ENCODE measurements at regions not wholly inside any gene's neighbourhood (a gene's known extent, or its start where the extent isn't known, plus 50 kb on each side); places are given as distances from the start of the nearest gene placed in this dataset.
"Not testable (repeated sequence)": the region's sequence is repeated elsewhere in the genome, so short reads cannot be mapped to it uniquely, and the experiment has no call there.

DNA sequence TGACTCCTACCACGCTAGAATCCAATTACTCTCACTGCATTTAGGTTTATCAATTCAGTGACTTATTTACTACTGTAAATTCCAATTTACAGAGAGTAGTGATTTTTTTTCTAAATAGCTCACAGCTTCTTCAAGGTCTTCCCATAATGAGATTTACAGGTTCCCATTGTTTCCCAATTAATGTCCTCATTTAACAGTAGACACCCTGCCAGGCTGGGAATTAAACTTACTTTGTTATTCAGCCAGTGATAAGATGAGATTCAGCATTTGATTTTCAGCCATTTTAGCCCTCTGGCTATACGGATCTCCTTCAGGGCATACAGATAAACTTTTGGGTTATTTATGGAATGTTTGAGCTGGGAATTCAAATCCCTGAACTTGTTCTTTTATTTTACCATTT is 582.9 kb upstream of the EYS start:
- POLR2A ChIA-PET, result no interaction called here
- WGBS (ENCODE audit: insufficient coverage), result 83% methylated on average over 1 of the region's 2 CpGs
- CTCF ChIA-PET, result no interaction called here

DNA sequence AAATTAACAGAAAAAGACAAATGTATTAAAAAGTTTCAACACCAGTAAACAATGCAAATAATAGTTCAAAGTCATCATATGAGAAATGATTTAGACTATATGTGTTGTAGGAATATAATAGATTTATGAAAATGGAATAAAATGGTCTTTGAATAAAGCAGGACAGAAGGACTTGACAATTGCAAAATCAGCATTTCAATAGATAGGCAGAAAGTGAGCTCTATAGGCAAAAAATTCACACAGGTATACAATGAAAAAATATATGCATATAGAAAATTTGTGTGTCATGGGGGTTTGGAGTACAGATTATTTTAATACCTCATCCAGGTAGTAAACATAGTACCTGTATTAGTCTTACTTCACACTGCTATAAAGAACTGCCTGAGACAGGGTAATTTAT is 571.1 kb upstream of the EYS start:
- Histone ChIP-seq H3K27ac (ENCODE audit: insufficient read depth in 1 of 2, low read depth in 1 of 2, low read length in 2 of 2, poor library complexity in 1 of 2, severe bottlenecking in 2 of 2) (no peak overlapping the region), H3K36me3 (ENCODE audit: control insufficient read depth in 4 of 4, insufficient read depth in 4 of 4, low read length in 3 of 4) (no peaks in the 10 kb centered on the region), H3K4me3 (ENCODE audit: control insufficient read depth in 1 of 7, extremely low read depth in 1 of 7, insufficient read depth in 4 of 7, low read depth in 2 of 7, low read length in 6 of 7) (no peak overlapping the region), H3K4me1 (ENCODE audit: control extremely low read depth in 1 of 4, control insufficient read depth in 4 of 4, insufficient read depth in 4 of 4, low read length in 3 of 4) (no peaks in the 10 kb centered on the region), H3K27me3 (replicated peaks in 2 of 5; ENCODE audit: control insufficient read depth in 4 of 5, insufficient read depth in 5 of 5, low read length in 4 of 5) (no peaks in the 10 kb centered on the region), H3K9me3 (ENCODE audit: control extremely low read depth in 1 of 5, control insufficient read depth in 4 of 5, insufficient read depth in 2 of 5, low read depth in 1 of 5, low read length in 4 of 5) (no peaks in the 10 kb centered on the region)
- POLR2A ChIA-PET, result no interaction called here
- no peak for DNase-seq
- CTCF ChIA-PET, result interaction anchor here (1.5 kb wide), 1 partner anchor 9 kb away, joined by 4 read pairs; no protein-coding TSS in a partner anchor

More for the DNA sequence above, 582.9 kb upstream of the EYS start:
- Histone ChIP-seq H3K27ac (ENCODE audit: insufficient read depth in 1 of 2, low read depth in 1 of 2, low read length in 2 of 2, poor library complexity in 1 of 2, severe bottlenecking in 2 of 2) (no peak overlapping the region), H3K27me3 (replicated peaks in 2 of 5; ENCODE audit: control insufficient read depth in 4 of 5, insufficient read depth in 5 of 5, low read length in 4 of 5) (no peaks in the 10 kb centered on the region), H3K4me1 (ENCODE audit: control extremely low read depth in 1 of 4, control insufficient read depth in 4 of 4, insufficient read depth in 4 of 4, low read length in 3 of 4) (no peaks in the 10 kb centered on the region), H3K4me3 (ENCODE audit: control insufficient read depth in 1 of 7, extremely low read depth in 1 of 7, insufficient read depth in 4 of 7, low read depth in 2 of 7, low read length in 6 of 7) (no peak overlapping the region), H3K9me3 (ENCODE audit: control extremely low read depth in 1 of 5, control insufficient read depth in 4 of 5, insufficient read depth in 2 of 5, low read depth in 1 of 5, low read length in 4 of 5) (no peaks in the 10 kb centered on the region), H3K36me3 (ENCODE audit: control insufficient read depth in 4 of 4, insufficient read depth in 4 of 4, low read length in 3 of 4) (no peaks in the 10 kb centered on the region)
- no peak for DNase-seq

DNA sequence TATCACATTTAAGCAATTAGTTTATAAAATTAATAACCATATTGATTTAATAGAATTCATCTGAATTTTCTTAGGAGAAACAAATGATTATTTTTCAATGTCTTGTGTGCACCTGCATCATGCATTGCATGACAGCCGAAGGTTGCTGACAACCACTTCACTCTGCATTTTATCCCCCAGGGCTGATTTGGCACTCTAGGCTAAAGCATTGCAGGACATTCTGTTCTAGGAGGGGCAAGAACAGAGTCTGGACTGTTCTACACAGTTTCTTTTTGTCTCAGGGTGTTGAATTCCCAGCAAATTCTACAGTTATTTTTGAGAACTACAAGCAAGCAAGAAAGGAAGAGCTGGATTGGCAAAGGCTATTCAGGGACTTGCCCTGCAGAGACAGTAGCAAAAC is 570.4 kb upstream of the EYS start:
- H3K4me3 ChIP-seq (ENCODE audit: control insufficient read depth in 1 of 7, extremely low read depth in 1 of 7, insufficient read depth in 4 of 7, low read depth in 2 of 7, low read length in 6 of 7), result no peak overlapping the region
- H3K4me1 ChIP-seq (ENCODE audit: control extremely low read depth in 1 of 4, control insufficient read depth in 4 of 4, insufficient read depth in 4 of 4, low read length in 3 of 4), result no peaks in the 10 kb centered on the region
- ChIA-PET POLR2A (no interaction called here), CTCF (interaction anchor here (1.5 kb wide), 1 partner anchor 8 kb away, joined by 4 read pairs; no protein-coding TSS in a partner anchor)
- no peaks in the 10 kb centered on the region for H3K36me3 ChIP-seq (ENCODE audit: control insufficient read depth in 4 of 4, insufficient read depth in 4 of 4, low read length in 3 of 4)
- WGBS (ENCODE audit: insufficient coverage), result 100% methylated on average over 1 of the region's 1 CpG
- H3K27ac ChIP-seq (ENCODE audit: insufficient read depth in 1 of 2, low read depth in 1 of 2, low read length in 2 of 2, poor library complexity in 1 of 2, severe bottlenecking in 2 of 2), result no peak overlapping the region
- no peaks in the 10 kb centered on the region for H3K9me3 ChIP-seq (ENCODE audit: control extremely low read depth in 1 of 5, control insufficient read depth in 4 of 5, insufficient read depth in 2 of 5, low read depth in 1 of 5, low read length in 4 of 5)
- no peak for DNase-seq
- H3K27me3 ChIP-seq (replicated peaks in 2 of 5; ENCODE audit: control insufficient read depth in 4 of 5, insufficient read depth in 5 of 5, low read length in 4 of 5), result no peaks in the 10 kb centered on the region

GRCh38 chr6:66265737-66266136 is 558.7 kb upstream of the EYS start:
- Histone ChIP-seq H3K4me1 (ENCODE audit: control extremely low read depth in 1 of 4, control insufficient read depth in 4 of 4, insufficient read depth in 4 of 4, low read length in 3 of 4) (no peaks in the 10 kb centered on the region), H3K27me3 (replicated peaks in 2 of 5; ENCODE audit: control insufficient read depth in 4 of 5, insufficient read depth in 5 of 5, low read length in 4 of 5) (no peaks in the 10 kb centered on the region), H3K27ac (ENCODE audit: insufficient read depth in 1 of 2, low read depth in 1 of 2, low read length in 2 of 2, poor library complexity in 1 of 2, severe bottlenecking in 2 of 2) (no peak overlapping the region), H3K36me3 (ENCODE audit: control insufficient read depth in 4 of 4, insufficient read depth in 4 of 4, low read length in 3 of 4) (no peaks in the 10 kb centered on the region), H3K9me3 (ENCODE audit: control extremely low read depth in 1 of 5, control insufficient read depth in 4 of 5, insufficient read depth in 2 of 5, low read depth in 1 of 5, low read length in 4 of 5) (no peaks in the 10 kb centered on the region), H3K4me3 (ENCODE audit: control insufficient read depth in 1 of 7, extremely low read depth in 1 of 7, insufficient read depth in 4 of 7, low read depth in 2 of 7, low read length in 6 of 7) (no peak overlapping the region)
- ChIA-PET POLR2A (no interaction called here), CTCF (no interaction called here)
- no peak for DNase-seq
- whole genome bisulfite sequencing (ENCODE audit: insufficient coverage), result 67% methylated on average over 1 of the region's 1 CpG

DNA sequence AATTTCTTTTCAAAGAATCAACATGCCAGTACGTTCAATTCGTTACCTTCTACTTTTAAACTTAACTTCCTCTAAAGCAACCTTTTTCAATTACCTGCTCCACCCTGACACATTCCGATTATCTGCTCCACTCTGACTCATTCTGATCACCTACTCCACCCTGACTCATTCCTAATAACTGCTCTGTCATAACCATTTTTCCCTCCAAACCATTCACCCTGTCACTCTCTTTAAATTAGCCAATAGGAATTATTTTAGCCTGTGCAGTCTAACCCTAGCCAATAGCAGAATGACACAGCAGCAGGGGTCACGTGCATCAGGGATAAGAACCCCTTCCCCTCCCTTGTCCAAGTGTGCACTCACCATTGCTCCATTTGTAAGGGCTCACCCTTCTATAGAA is 557.4 kb upstream of the EYS start:
- no peaks in the 10 kb centered on the region for H3K27me3 ChIP-seq (replicated peaks in 2 of 5; ENCODE audit: control insufficient read depth in 4 of 5, insufficient read depth in 5 of 5, low read length in 4 of 5)
- 84% methylated on average over 3 of the region's 4 CpGs for WGBS (ENCODE audit: insufficient coverage)
- H3K27ac ChIP-seq (ENCODE audit: insufficient read depth in 1 of 2, low read depth in 1 of 2, low read length in 2 of 2, poor library complexity in 1 of 2, severe bottlenecking in 2 of 2), result no peak overlapping the region
- no peaks in the 10 kb centered on the region for H3K36me3 ChIP-seq (ENCODE audit: control insufficient read depth in 4 of 4, insufficient read depth in 4 of 4, low read length in 3 of 4)
- DNase-seq, result no peak
- peaks cover 0 to 2% (median under 1%) of the 10 kb centered on the region in 5 experiments for H3K9me3 ChIP-seq (ENCODE audit: control extremely low read depth in 1 of 5, control insufficient read depth in 4 of 5, insufficient read depth in 2 of 5, low read depth in 1 of 5, low read length in 4 of 5)
- ChIA-PET CTCF (no interaction called here), POLR2A (no interaction called here)
- no peak overlapping the region for H3K4me3 ChIP-seq (ENCODE audit: control insufficient read depth in 1 of 7, extremely low read depth in 1 of 7, insufficient read depth in 4 of 7, low read depth in 2 of 7, low read length in 6 of 7)
- H3K4me1 ChIP-seq (ENCODE audit: control extremely low read depth in 1 of 4, control insufficient read depth in 4 of 4, insufficient read depth in 4 of 4, low read length in 3 of 4), result no peaks in the 10 kb centered on the region

DNA sequence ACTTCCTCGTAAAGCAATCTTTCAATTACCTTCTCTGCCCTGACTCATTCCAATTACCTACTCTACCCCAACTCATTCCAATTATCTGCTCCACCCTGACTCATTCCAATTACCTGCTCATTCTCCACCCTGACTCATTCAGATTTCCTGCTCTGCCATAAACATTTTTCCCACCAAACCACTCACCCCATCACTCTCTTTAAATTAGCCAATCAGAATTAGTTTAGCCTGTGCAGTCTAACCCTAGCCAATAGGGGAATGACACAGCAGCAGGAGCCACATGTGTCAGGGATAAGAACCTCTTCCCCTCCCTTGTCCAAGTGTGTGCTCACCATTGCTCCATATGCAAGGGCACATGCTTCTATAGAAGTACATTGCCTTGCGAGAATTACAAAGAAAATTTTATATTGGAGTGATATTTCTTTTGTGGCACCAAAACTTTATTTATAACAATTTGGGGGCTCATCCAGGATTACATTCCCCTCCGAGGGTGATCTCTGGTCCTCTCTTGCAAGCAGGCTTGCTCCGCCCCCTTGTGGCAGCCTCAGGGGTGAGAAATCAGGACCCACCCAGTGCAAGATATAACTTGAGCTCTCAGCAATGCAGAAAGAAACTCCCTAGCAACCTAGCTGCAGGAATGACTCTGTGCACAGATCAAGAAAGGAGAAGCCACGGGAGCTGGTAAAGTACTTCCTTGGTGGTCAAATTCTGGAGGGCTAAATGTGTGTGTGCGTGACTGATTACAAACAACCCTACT is 551.9 kb upstream of the EYS start:
- H3K27ac ChIP-seq (ENCODE audit: insufficient read depth in 1 of 2, low read depth in 1 of 2, low read length in 2 of 2, poor library complexity in 1 of 2, severe bottlenecking in 2 of 2); H3K4me3 ChIP-seq (ENCODE audit: control insufficient read depth in 1 of 7, extremely low read depth in 1 of 7, insufficient read depth in 4 of 7, low read depth in 2 of 7, low read length in 6 of 7); H3K36me3 ChIP-seq (ENCODE audit: control insufficient read depth in 4 of 4, insufficient read depth in 4 of 4, low read length in 3 of 4); H3K9me3 ChIP-seq (ENCODE audit: control extremely low read depth in 1 of 5, control insufficient read depth in 4 of 5, insufficient read depth in 2 of 5, low read depth in 1 of 5, low read length in 4 of 5); POLR2A ChIA-PET; DNase-seq; H3K27me3 ChIP-seq (replicated peaks in 2 of 5; ENCODE audit: control insufficient read depth in 4 of 5, insufficient read depth in 5 of 5, low read length in 4 of 5); CTCF ChIA-PET; H3K4me1 ChIP-seq (ENCODE audit: control extremely low read depth in 1 of 4, control insufficient read depth in 4 of 4, insufficient read depth in 4 of 4, low read length in 3 of 4): not testable (repeated sequence)
- WGBS (ENCODE audit: insufficient coverage), result 96% methylated on average over 4 of the region's 6 CpGs

DNA sequence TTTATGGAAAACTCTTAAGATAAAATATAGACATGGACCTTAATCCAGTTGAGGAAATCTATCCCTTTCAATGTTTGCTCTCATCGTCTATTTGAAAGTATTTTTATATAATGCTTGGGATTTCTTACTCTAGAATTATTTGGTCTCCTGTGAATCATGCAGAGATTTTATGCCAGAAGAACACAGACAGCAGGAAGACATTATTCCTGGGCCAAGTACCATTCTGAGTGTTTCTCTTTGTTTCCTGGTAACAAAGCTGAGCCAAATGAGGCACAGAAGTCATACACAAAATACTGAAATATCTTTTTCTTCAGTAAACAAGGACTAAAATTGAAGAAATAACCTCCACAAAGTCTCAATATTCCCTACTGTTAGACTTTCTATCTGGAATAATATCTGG is 538.2 kb upstream of the EYS start:
- Histone ChIP-seq H3K36me3 (ENCODE audit: control insufficient read depth in 4 of 4, insufficient read depth in 4 of 4, low read length in 3 of 4) (no peaks in the 10 kb centered on the region), H3K4me3 (ENCODE audit: control insufficient read depth in 1 of 7, extremely low read depth in 1 of 7, insufficient read depth in 4 of 7, low read depth in 2 of 7, low read length in 6 of 7) (no peak overlapping the region), H3K27me3 (replicated peaks in 2 of 5; ENCODE audit: control insufficient read depth in 4 of 5, insufficient read depth in 5 of 5, low read length in 4 of 5) (no peaks in the 10 kb centered on the region), H3K4me1 (ENCODE audit: control extremely low read depth in 1 of 4, control insufficient read depth in 4 of 4, insufficient read depth in 4 of 4, low read length in 3 of 4) (no peaks in the 10 kb centered on the region), H3K9me3 (ENCODE audit: control extremely low read depth in 1 of 5, control insufficient read depth in 4 of 5, insufficient read depth in 2 of 5, low read depth in 1 of 5, low read length in 4 of 5) (no peaks in the 10 kb centered on the region), H3K27ac (ENCODE audit: insufficient read depth in 1 of 2, low read depth in 1 of 2, low read length in 2 of 2, poor library complexity in 1 of 2, severe bottlenecking in 2 of 2) (no peak overlapping the region)
- no CpG with 5 or more reads among the region's 1 CpG for WGBS (ENCODE audit: insufficient coverage)
- no peak for DNase-seq
- ChIA-PET POLR2A (no interaction called here), CTCF (no interaction called here)

Measured in common myeloid progenitor, CD34-positive (primary cell).